CD4-positive, CD25-positive, alpha-beta regulatory T cell (primary cell): ENCODE measurements at regions not wholly inside any gene's neighbourhood (a gene's known extent, or its start where the extent isn't known, plus 50 kb on each side); places are given as distances from the start of the nearest gene placed in this dataset.

ENCODE experiments used
- ATAC-seq, 2 donors: fragments of 150-1000 bp; cut with Tn5 transposase; one replicate each; pipeline ENCODE4 v1.10.0; 2021; ENCODE audit warnings: low read depth in 2 of 2, moderate number of reproducible peaks in 2 of 2, moderate library complexity in 1 of 2
- DNase-seq, 3 donors: peaks; one replicate each; pipeline versions ENCODE4 v3.0.0 to v3.0.0-alpha.2; 2012 to 2022; ENCODE audit warnings: mixed read lengths in 1 of 3
- H3K27ac ChIP-seq: one replicate; pipeline ENCODE4 v1.7.0; 2013; ENCODE audit warnings: mild to moderate bottlenecking, low read length; ENCODE audit not compliant: insufficient read depth, poor library complexity, severe bottlenecking
- H3K27me3 ChIP-seq: one replicate; pipeline ENCODE4 v1.7.0; 2013; ENCODE audit warnings: low read length; ENCODE audit not compliant: control insufficient read depth, insufficient read depth
- H3K36me3 ChIP-seq: one replicate; pipeline ENCODE4 v1.7.0; 2013; ENCODE audit warnings: mild to moderate bottlenecking, low read length, moderate library complexity; ENCODE audit not compliant: control insufficient read depth, insufficient read depth
- H3K4me1 ChIP-seq: 2 replicates; pipeline ENCODE4 v1.7.0; 2013; ENCODE audit warnings: mild to moderate bottlenecking, low read length; ENCODE audit not compliant: insufficient read depth, control insufficient read depth, poor library complexity, severe bottlenecking
- H3K4me3 ChIP-seq: one replicate; pipeline ENCODE4 v1.7.0; 2013; ENCODE audit warnings: low read depth, mild to moderate bottlenecking, low read length, moderate library complexity
- H3K9me3 ChIP-seq, 2 experiments: 1 replicate in 1 of 2; 2 replicates in 1 of 2; pipeline ENCODE4 v1.7.0; 2013; ENCODE audit warnings: low read length in 2 of 2, mild to moderate bottlenecking in 1 of 2, moderate library complexity in 1 of 2; ENCODE audit not compliant: control insufficient read depth in 2 of 2
- H3K27ac Mint-ChIP-seq, 3 donors: one replicate each; pipeline ENCODE4 v1.8.0; 2020 to 2022; ENCODE audit warnings: mild to moderate bottlenecking in 3 of 3, mixed read lengths in 3 of 3, moderate library complexity in 2 of 3
- H3K27me3 Mint-ChIP-seq: one replicate; pipeline ENCODE4 v1.8.0; 2022; ENCODE audit warnings: mild to moderate bottlenecking, mixed read lengths
- H3K36me3 Mint-ChIP-seq: one replicate; pipeline ENCODE4 v1.8.0; 2020; ENCODE audit warnings: mixed read lengths
- H3K4me1 Mint-ChIP-seq, 4 donors: one replicate each; pipeline ENCODE4 v1.8.0; 2020 to 2022; ENCODE audit warnings: mixed read lengths in 4 of 4, mild to moderate bottlenecking in 1 of 4
- H3K4me3 Mint-ChIP-seq, 4 donors: one replicate each; pipeline ENCODE4 v1.8.0; 2020 to 2022; ENCODE audit warnings: mild to moderate bottlenecking in 4 of 4, mixed read lengths in 4 of 4, moderate library complexity in 3 of 4
- H3K9me3 Mint-ChIP-seq, 7 donors: one replicate each; pipeline ENCODE4 v1.8.0; 2020 to 2022; ENCODE audit warnings: mixed read lengths in 7 of 7, mild to moderate bottlenecking in 3 of 7, moderate library complexity in 2 of 7

GRCh38 chr4:123470640-123471039 lies 74.0 kb downstream of the SPRY1 start:
- DNase-seq (no peak), ATAC-seq (no peak)
- no peaks in the 10 kb centered on the region for H3K27me3 ChIP-seq
- Mint-ChIP-seq H3K4me1 (no peaks in the 10 kb centered on the region), H3K4me3 (no peak overlapping the region), H3K36me3 (no peaks in the 10 kb centered on the region), H3K27ac (no peak overlapping the region), H3K27me3 (no peaks in the 10 kb centered on the region), H3K9me3 (no peaks in the 10 kb centered on the region)
- H3K4me1 ChIP-seq, result no peaks in the 10 kb centered on the region
- no peaks in the 10 kb centered on the region for H3K36me3 ChIP-seq
- H3K4me3 ChIP-seq, result no peak overlapping the region
- H3K9me3 ChIP-seq, result no peaks in the 10 kb centered on the region
- H3K27ac ChIP-seq, result no peak overlapping the region

- H3K4me3 ChIP-seq, result no peak overlapping the region
- Mint-ChIP-seq H3K27ac (no peak overlapping the region), H3K4me3 (no peak overlapping the region), H3K36me3 (no peaks in the 10 kb centered on the region), H3K27me3 (no peaks in the 10 kb centered on the region), H3K4me1 (no peaks in the 10 kb centered on the region), H3K9me3 (peaks cover 0 to 4% (median 0%) of the 10 kb centered on the region in 7 donors)
- H3K9me3 ChIP-seq, result no peaks in the 10 kb centered on the region
- H3K4me1 ChIP-seq, result no peaks in the 10 kb centered on the region
- ATAC-seq (no peak), DNase-seq (no peak)
- H3K27me3 ChIP-seq, result no peaks in the 10 kb centered on the region
- no peaks in the 10 kb centered on the region for H3K36me3 ChIP-seq
- no peak overlapping the region for H3K27ac ChIP-seq
Observed at GRCh38 chr4:123471655-123472369, 75.2 kb downstream of the SPRY1 start.

GRCh38 chr4:123474817-123475216 lies 78.2 kb downstream of the SPRY1 start:
- no peaks in the 10 kb centered on the region for H3K27me3 Mint-ChIP-seq
- no peak overlapping the region for H3K27ac ChIP-seq
- H3K4me1 Mint-ChIP-seq, result peaks cover 0 to 8% (median 4%) of the 10 kb centered on the region in 4 donors
- no peak overlapping the region for H3K27ac Mint-ChIP-seq
- H3K9me3 Mint-ChIP-seq, result peaks cover 0 to 4% (median 0%) of the 10 kb centered on the region in 7 donors
- H3K4me1 ChIP-seq, result no peaks in the 10 kb centered on the region
- DNase-seq (no peak), ATAC-seq (no peak)
- H3K36me3 ChIP-seq, result no peaks in the 10 kb centered on the region
- no peaks in the 10 kb centered on the region for H3K27me3 ChIP-seq
- no peaks in the 10 kb centered on the region for H3K9me3 ChIP-seq
- H3K4me3 Mint-ChIP-seq, result no peak overlapping the region
- H3K36me3 Mint-ChIP-seq, result no peaks in the 10 kb centered on the region
- H3K4me3 ChIP-seq, result no peak overlapping the region

GRCh38 chr4:123476089-123476488 lies 79.5 kb downstream of the SPRY1 start:
- Mint-ChIP-seq H3K4me1 (peaks cover 0 to 8% (median 4%) of the 10 kb centered on the region in 4 donors), H3K27me3 (peaks cover 2% of the 10 kb centered on the region), H3K36me3 (no peaks in the 10 kb centered on the region), H3K4me3 (no peak overlapping the region), H3K27ac (no peak overlapping the region), H3K9me3 (peaks cover 0 to 4% (median under 1%) of the 10 kb centered on the region in 7 donors)
- H3K4me1 ChIP-seq, result no peaks in the 10 kb centered on the region
- no peak for ATAC-seq
- H3K27me3 ChIP-seq, result no peaks in the 10 kb centered on the region
- no peak overlapping the region for H3K27ac ChIP-seq
- no peak for DNase-seq
- H3K9me3 ChIP-seq, result no peaks in the 10 kb centered on the region
- H3K4me3 ChIP-seq, result no peak overlapping the region
- H3K36me3 ChIP-seq, result no peaks in the 10 kb centered on the region

- Histone ChIP-seq H3K27me3 (no peaks in the 10 kb centered on the region), H3K4me3 (no peak overlapping the region), H3K36me3 (no peaks in the 10 kb centered on the region), H3K27ac (no peak overlapping the region), H3K9me3 (no peaks in the 10 kb centered on the region), H3K4me1 (no peaks in the 10 kb centered on the region)
- H3K4me1 Mint-ChIP-seq, result peaks cover 0 to 8% (median 4%) of the 10 kb centered on the region in 4 donors
- peak in 1 of 2 donors; percentile 31 for ATAC-seq
- H3K9me3 Mint-ChIP-seq, result peaks cover 0 to 4% (median 1%) of the 10 kb centered on the region in 7 donors
- H3K36me3 Mint-ChIP-seq, result no peaks in the 10 kb centered on the region
- peaks cover 4% of the 10 kb centered on the region for H3K27me3 Mint-ChIP-seq
- DNase-seq, result peak in 2 of 3 donors; percentile 3 to 35
- peak overlapping the region in 1 of 3 donors; percentile 24 for H3K27ac Mint-ChIP-seq
- no peak overlapping the region for H3K4me3 Mint-ChIP-seq
Observed at GRCh38 chr4:123477711-123478209, 81.2 kb downstream of the SPRY1 start.

GRCh38 chr4:123478859-123479345 lies 82.3 kb downstream of the SPRY1 start:
- peaks cover 0 to 4% (median 1%) of the 10 kb centered on the region in 7 donors for H3K9me3 Mint-ChIP-seq
- no peak for DNase-seq
- no peak overlapping the region for H3K27ac ChIP-seq

GRCh38 chr4:123479944-123480343 lies 83.3 kb downstream of the SPRY1 start:
- Mint-ChIP-seq H3K4me1 (peaks cover 0 to 8% (median 4%) of the 10 kb centered on the region in 4 donors), H3K4me3 (no peak overlapping the region), H3K36me3 (no peaks in the 10 kb centered on the region), H3K27me3 (peaks cover 4% of the 10 kb centered on the region), H3K27ac (no peak overlapping the region), H3K9me3 (peaks cover 0 to 4% (median 1%) of the 10 kb centered on the region in 7 donors)
- DNase-seq (no peak), ATAC-seq (no peak)
- H3K27me3 ChIP-seq, result no peaks in the 10 kb centered on the region
- H3K4me1 ChIP-seq, result no peaks in the 10 kb centered on the region
- H3K9me3 ChIP-seq, result no peaks in the 10 kb centered on the region
- no peak overlapping the region for H3K4me3 ChIP-seq
- H3K27ac ChIP-seq, result no peak overlapping the region
- H3K36me3 ChIP-seq, result no peaks in the 10 kb centered on the region

More at GRCh38 chr4:123478859-123479345, 82.3 kb downstream of the SPRY1 start:
- Mint-ChIP-seq H3K4me3 (no peak overlapping the region), H3K4me1 (peaks cover 0 to 8% (median 4%) of the 10 kb centered on the region in 4 donors), H3K27me3 (peaks cover 4% of the 10 kb centered on the region), H3K27ac (no peak overlapping the region), H3K36me3 (no peaks in the 10 kb centered on the region)
- Histone ChIP-seq H3K4me3 (no peak overlapping the region), H3K36me3 (no peaks in the 10 kb centered on the region), H3K4me1 (no peaks in the 10 kb centered on the region), H3K9me3 (no peaks in the 10 kb centered on the region), H3K27me3 (no peaks in the 10 kb centered on the region)
- ATAC-seq, result no peak
